GM21447 (cell line): ENCODE measurements at regions not wholly inside any gene's neighbourhood (a gene's known extent, or its start where the extent isn't known, plus 50 kb on each side); places are given as distances from the start of the nearest gene placed in this dataset.
A peak's percentile ranks its signal among the peaks of the same experiment; 100 is the strongest.

ENCODE experiments used
- ATAC-seq: cut with Tn5 transposase; IDR thresholded peaks from one replicate; pipeline ENCODE4 v1.9.1; 2021; ENCODE audit not compliant: unreplicated experiment

- ATAC-seq: no peak
Observed at GRCh38 chr7:18239212-18239611, 211.6 kb upstream of the PRPS1L1 start.

- ATAC-seq: no peak
Observed at GRCh38 chr7:18241543-18242231, 214.0 kb upstream of the PRPS1L1 start.

GRCh38 chr7:18243731-18244130 lies 216.1 kb upstream of the PRPS1L1 start:
- ATAC-seq: no peak

GRCh38 chr7:18250133-18250532 lies 222.5 kb upstream of the PRPS1L1 start:
- ATAC-seq: no peak

GRCh38 chr7:18257711-18258110 lies 230.1 kb upstream of the PRPS1L1 start:
- ATAC-seq: no peak

GRCh38 chr7:18262058-18262457 lies 233.5 kb upstream of the HDAC9 start:
- no peak for ATAC-seq

- no peak for ATAC-seq
Observed at GRCh38 chr7:18265611-18266281, 229.8 kb upstream of the HDAC9 start.

GRCh38 chr7:18268571-18268970 lies 227.0 kb upstream of the HDAC9 start:
- ATAC-seq: no peak

- no peak for ATAC-seq
Observed at GRCh38 chr7:18276380-18276779, 219.2 kb upstream of the HDAC9 start.

- no peak for ATAC-seq
Observed at GRCh38 chr7:18278316-18278715, 217.2 kb upstream of the HDAC9 start.

- ATAC-seq: no peak
Observed at GRCh38 chr7:18283045-18283444, 212.5 kb upstream of the HDAC9 start.

GRCh38 chr7:18287482-18287881 lies 208.1 kb upstream of the HDAC9 start:
- ATAC-seq: no peak

- no peak for ATAC-seq
Observed at GRCh38 chr7:18288322-18289037, 207.1 kb upstream of the HDAC9 start.

GRCh38 chr7:18289788-18290187 lies 205.8 kb upstream of the HDAC9 start:
- ATAC-seq: peak; percentile 15

- ATAC-seq: peak; percentile 86
Observed at GRCh38 chr7:18290223-18290622, 205.3 kb upstream of the HDAC9 start.

- ATAC-seq: no peak
Observed at GRCh38 chr7:18290865-18291264, 204.7 kb upstream of the HDAC9 start.

- no peak for ATAC-seq
Observed at GRCh38 chr7:18292584-18292983, 203.0 kb upstream of the HDAC9 start.

GRCh38 chr7:18293759-18294158 lies 201.8 kb upstream of the HDAC9 start:
- ATAC-seq: no peak

GRCh38 chr7:18294411-18294810 lies 201.1 kb upstream of the HDAC9 start:
- ATAC-seq: no peak

GRCh38 chr7:18295781-18296423 lies 199.6 kb upstream of the HDAC9 start:
- ATAC-seq: no peak

GRCh38 chr7:18302097-18302496 lies 193.5 kb upstream of the HDAC9 start:
- no peak for ATAC-seq

GRCh38 chr7:18305866-18306265 lies 189.7 kb upstream of the HDAC9 start:
- ATAC-seq: no peak
